CD14-positive monocyte (primary cell): ENCODE measurements at regions not wholly inside any gene's neighbourhood (a gene's known extent, or its start where the extent isn't known, plus 50 kb on each side); places are given as distances from the start of the nearest gene placed in this dataset.

Experiments used
- DNase-seq, 3 donors: peaks; one replicate each; pipeline ENCODE4 v3.0.0-alpha.2; 2011 to 2022
- H2AFZ ChIP-seq: 2 replicates; pipeline ENCODE4 v1.6.0; 2012; ENCODE audit warnings: mild to moderate bottlenecking, low read depth, low read length, inconsistent platforms; ENCODE audit not compliant: insufficient read depth, poor library complexity, severe bottlenecking
- H3K27ac ChIP-seq, 2 donors: 1 replicate in 1 of 2; 2 replicates in 1 of 2; pipeline ENCODE4 v1.5.1; 2012 to 2013; ENCODE audit warnings: low read length in 2 of 2, control low read depth in 1 of 2, inconsistent platforms in 1 of 2, low read depth in 1 of 2, mild to moderate bottlenecking in 1 of 2
- H3K27me3 ChIP-seq, 2 donors: one replicate each; pipeline versions ENCODE4 v1.6.0 to v1.6.1; 2011 to 2013; ENCODE audit warnings: low read length in 2 of 2; ENCODE audit not compliant: control insufficient read depth in 2 of 2, insufficient read depth in 2 of 2
- H3K36me3 ChIP-seq, 2 donors: replicated peaks in 1 of 2; 1 replicate in 1 of 2; 2 replicates in 1 of 2; pipeline versions ENCODE4 v1.5.1 to v1.6.1; 2012 to 2013; ENCODE audit warnings: low read length in 2 of 2, control low read depth in 1 of 2, inconsistent platforms in 1 of 2, mild to moderate bottlenecking in 1 of 2; ENCODE audit not compliant: insufficient read depth in 2 of 2, control insufficient read depth in 1 of 2
- H3K4me1 ChIP-seq, 2 donors: 1 replicate in 1 of 2; 2 replicates in 1 of 2; pipeline versions ENCODE4 v1.5.1 to v1.6.1; 2012 to 2013; ENCODE audit warnings: low read length in 2 of 2, control low read depth in 1 of 2, inconsistent platforms in 1 of 2, mild to moderate bottlenecking in 1 of 2, moderate library complexity in 1 of 2; ENCODE audit not compliant: insufficient read depth in 2 of 2, control insufficient read depth in 1 of 2
- H3K4me2 ChIP-seq: replicated peaks from 2 replicates; pipeline ENCODE3; 2012; ENCODE audit warnings: low read length, moderate library complexity, mild to moderate bottlenecking; ENCODE audit not compliant: poor library complexity, severe bottlenecking; ENCODE audit errors: extremely low read depth
- H3K4me3 ChIP-seq, 3 experiments: fragments of 200-600 bp in 1 of 3; sonication (generic) in 1 of 3; replicated peaks in 1 of 3; 1 replicate in 2 of 3; 2 replicates in 1 of 3; pipeline ENCODE4 v1.5.1; 2011 to 2013; ENCODE audit warnings: low read length in 3 of 3, mild to moderate bottlenecking in 3 of 3, control low read depth in 2 of 3, low read depth in 2 of 3, inconsistent platforms in 1 of 3, moderate library complexity in 1 of 3
- H3K79me2 ChIP-seq: 2 replicates; pipeline ENCODE4 v1.6.0; 2012; ENCODE audit warnings: mild to moderate bottlenecking, control low read depth, inconsistent platforms, low read length, moderate library complexity; ENCODE audit not compliant: insufficient read depth
- H3K9ac ChIP-seq: 2 replicates; pipeline ENCODE4 v1.6.0; 2017; ENCODE audit warnings: low read length, mild to moderate bottlenecking; ENCODE audit not compliant: insufficient read depth, poor library complexity, severe bottlenecking
- H3K9me3 ChIP-seq, 2 donors: replicated peaks in 1 of 2; 1 replicate in 1 of 2; 2 replicates in 1 of 2; pipeline versions ENCODE4 v1.5.1 to v1.6.1; 2012 to 2013; ENCODE audit warnings: low read length in 2 of 2, control low read depth in 1 of 2; ENCODE audit not compliant: control insufficient read depth in 1 of 2, insufficient read depth in 1 of 2
- H4K20me1 ChIP-seq: 2 replicates; pipeline ENCODE4 v1.6.0; 2012; ENCODE audit warnings: mild to moderate bottlenecking, low read length, control low read depth, moderate library complexity; ENCODE audit not compliant: insufficient read depth
- H3K27ac Mint-ChIP-seq, 7 donors: one replicate each; pipeline ENCODE4 v1.8.0; 2020; ENCODE audit warnings: mild to moderate bottlenecking in 7 of 7, mixed read lengths in 7 of 7, moderate library complexity in 6 of 7, inconsistent platforms in 2 of 7
- H3K27me3 Mint-ChIP-seq, 3 donors: one replicate each; pipeline ENCODE4 v1.8.0; 2021 to 2022; ENCODE audit warnings: low read depth in 3 of 3, mild to moderate bottlenecking in 3 of 3, mixed read lengths in 3 of 3, moderate library complexity in 3 of 3, inconsistent platforms in 1 of 3
- H3K36me3 Mint-ChIP-seq, 2 donors: one replicate each; pipeline ENCODE4 v1.8.0; 2020; ENCODE audit warnings: mixed read lengths in 2 of 2, inconsistent platforms in 1 of 2, mild to moderate bottlenecking in 1 of 2
- H3K4me1 Mint-ChIP-seq: one replicate; pipeline ENCODE4 v1.8.0; 2020; ENCODE audit warnings: mild to moderate bottlenecking, mixed read lengths
- H3K4me3 Mint-ChIP-seq, 2 donors: one replicate each; pipeline ENCODE4 v1.8.0; 2020; ENCODE audit warnings: mild to moderate bottlenecking in 2 of 2, mixed read lengths in 2 of 2, moderate library complexity in 1 of 2
- H3K9me3 Mint-ChIP-seq, 7 donors: one replicate each; pipeline ENCODE4 v1.8.0; 2020 to 2022; ENCODE audit warnings: mixed read lengths in 7 of 7, mild to moderate bottlenecking in 6 of 7, moderate library complexity in 6 of 7, inconsistent platforms in 2 of 7
- CTCF ChIP-seq: fragments of 200-600 bp; IDR thresholded peaks from one replicate; pipeline ENCODE4 v1.8.0; 2022; ENCODE audit warnings: antibody characterized with exemption, mild to moderate bottlenecking
- WGBS: methylation state at CpG from one replicate; pipeline ENCODE4 v1.1.5; 2013; ENCODE audit warnings: missing lambda C conversion rate; ENCODE audit not compliant: insufficient coverage; 5-methylcytosine and 5-hydroxymethylcytosine counted together
- intact Hi-C, 2 donors: fragments of 100-400 bp; cut with micrococcal nuclease; formaldehyde crosslinking; loops; one replicate each; pipeline versions ENCODE4 v1.15.0 to v1.15.1; 2023

GRCh38 chr3:80533553-80533952 is 765.8 kb upstream of the ROBO1 start:
- Mint-ChIP-seq H3K4me3 (no peak overlapping the region), H3K9me3 (peaks cover 0 to 11% (median 7%) of the 10 kb centered on the region in 7 donors), H3K27ac (no peak overlapping the region), H3K27me3 (no peaks in the 10 kb centered on the region), H3K4me1 (no peaks in the 10 kb centered on the region), H3K36me3 (no peaks in the 10 kb centered on the region)
- Histone ChIP-seq H3K9me3 (peaks cover 0 to 6% of the 10 kb centered on the region in 2 donors), H3K4me1 (no peaks in the 10 kb centered on the region), H4K20me1 (no peaks in the 10 kb centered on the region), H3K4me2 (no peak overlapping the region), H3K9ac (no peak overlapping the region), H2AFZ (no peak overlapping the region), H3K27ac (no peak overlapping the region), H3K36me3 (no peaks in the 10 kb centered on the region), H3K27me3 (no peaks in the 10 kb centered on the region), H3K4me3 (no peak overlapping the region), H3K79me2 (no peaks in the 10 kb centered on the region)
- intact Hi-C loops, result no loop called here
- no CpG with 5 or more reads among the region's 3 CpGs for WGBS
- no peak for DNase-seq
- TF ChIP-seq CTCF, result no peak

GRCh38 chr3:80526153-80526552 is 758.4 kb upstream of the ROBO1 start:
- no CpG with 5 or more reads among the region's 4 CpGs for WGBS
- H3K27me3 Mint-ChIP-seq, result no peaks in the 10 kb centered on the region
- no peak overlapping the region for H2AFZ ChIP-seq

More at GRCh38 chr3:80526153-80526552, 758.4 kb upstream of the ROBO1 start:
- Histone ChIP-seq H3K79me2 (no peaks in the 10 kb centered on the region), H3K27ac (no peak overlapping the region), H4K20me1 (no peaks in the 10 kb centered on the region), H3K9me3 (no peaks in the 10 kb centered on the region), H3K36me3 (no peaks in the 10 kb centered on the region), H3K4me3 (no peak overlapping the region), H3K4me2 (no peak overlapping the region), H3K9ac (no peak overlapping the region), H3K27me3 (no peaks in the 10 kb centered on the region), H3K4me1 (no peaks in the 10 kb centered on the region)
- intact Hi-C loops, result no loop called here
- no peak for DNase-seq
- no peak for TF ChIP-seq CTCF
- Mint-ChIP-seq H3K27ac (no peak overlapping the region), H3K4me1 (no peaks in the 10 kb centered on the region), H3K4me3 (no peak overlapping the region), H3K9me3 (peaks cover 0 to 2% (median 0%) of the 10 kb centered on the region in 7 donors), H3K36me3 (no peaks in the 10 kb centered on the region)
